Gastrocnemius medialis (tissue), 4 donors: ENCODE measurements at regions not wholly inside any gene's neighbourhood (a gene's known extent, or its start where the extent isn't known, plus 50 kb on each side); places are given as distances from the start of the nearest gene placed in this dataset.

Experiments used
- POLR2A ChIP-seq, 2 donors: fragments of 450-650 bp; IDR thresholded peaks; one replicate each; pipeline ENCODE4 v1.6.1; 2017; ENCODE audit warnings: antibody characterized with exemption in 2 of 2, mild to moderate bottlenecking in 2 of 2, moderate library complexity in 2 of 2
- TF ChIP-seq, protein P1 (sequence below), 5 experiments: fragments of 450-650 bp in 3 of 5; fragments of 200-600 bp in 2 of 5; sonication (generic) in 2 of 5; IDR thresholded peaks in 4 of 5; conservative IDR thresholded peaks in 1 of 5; 1 replicate in 4 of 5; 2 replicates in 1 of 5; pipeline ENCODE4 v1.5.1; 2016 to 2019; ENCODE audit warnings: antibody characterized with exemption in 5 of 5, mild to moderate bottlenecking in 3 of 5, moderate library complexity in 3 of 5

GRCh38 chr3:80705290-80705689 lies 937.5 kb upstream of the ROBO1 start:
- TF ChIP-seq, protein P1, sequence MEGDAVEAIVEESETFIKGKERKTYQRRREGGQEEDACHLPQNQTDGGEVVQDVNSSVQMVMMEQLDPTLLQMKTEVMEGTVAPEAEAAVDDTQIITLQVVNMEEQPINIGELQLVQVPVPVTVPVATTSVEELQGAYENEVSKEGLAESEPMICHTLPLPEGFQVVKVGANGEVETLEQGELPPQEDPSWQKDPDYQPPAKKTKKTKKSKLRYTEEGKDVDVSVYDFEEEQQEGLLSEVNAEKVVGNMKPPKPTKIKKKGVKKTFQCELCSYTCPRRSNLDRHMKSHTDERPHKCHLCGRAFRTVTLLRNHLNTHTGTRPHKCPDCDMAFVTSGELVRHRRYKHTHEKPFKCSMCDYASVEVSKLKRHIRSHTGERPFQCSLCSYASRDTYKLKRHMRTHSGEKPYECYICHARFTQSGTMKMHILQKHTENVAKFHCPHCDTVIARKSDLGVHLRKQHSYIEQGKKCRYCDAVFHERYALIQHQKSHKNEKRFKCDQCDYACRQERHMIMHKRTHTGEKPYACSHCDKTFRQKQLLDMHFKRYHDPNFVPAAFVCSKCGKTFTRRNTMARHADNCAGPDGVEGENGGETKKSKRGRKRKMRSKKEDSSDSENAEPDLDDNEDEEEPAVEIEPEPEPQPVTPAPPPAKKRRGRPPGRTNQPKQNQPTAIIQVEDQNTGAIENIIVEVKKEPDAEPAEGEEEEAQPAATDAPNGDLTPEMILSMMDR (IDR thresholded peaks at IDR 0.05 in 4 of 5, conservative IDR thresholded peaks at IDR 0.05 in 1 of 5): no peak
- no peak for TF ChIP-seq POLR2A (IDR thresholded peaks at IDR 0.05)
